ENCODE measurements at regions not wholly inside any gene's neighbourhood (a gene's known extent, or its start where the extent isn't known, plus 50 kb on each side); places are given as distances from the start of the nearest gene placed in this dataset.

GRCh38 chr5:23579566-23579965 lies 72.2 kb downstream of the PRDM9 start:
- in situ Hi-C loops (cut with MboI; ENCODE audit: low sequenced_read_pairs in 4 of 4) (no loop called here), intact Hi-C loops (cut with DNase I; ENCODE audit: low total_unique reads) (no loop called here)
- Histone ChIP-seq H3K36me3 (no peaks in the 10 kb centered on the region), H3K27ac (no peak overlapping the region), H3K9me3 (no peaks in the 10 kb centered on the region), H3K4me3 (no peak overlapping the region), H3K4me1 (no peaks in the 10 kb centered on the region), H3K27me3 (no peaks in the 10 kb centered on the region)
- TF ChIP-seq CTCF (IDR thresholded peaks at IDR 0.05 in 4 of 5, conservative IDR thresholded peaks at IDR 0.05 in 1 of 5) (no peak), POLR2A (IDR thresholded peaks at IDR 0.05) (no peak)
- no peak for ATAC-seq
- no peak for DNase-seq

- H3K9me3 ChIP-seq = no peaks in the 10 kb centered on the region
- no peak for ATAC-seq
- H3K4me3 ChIP-seq = no peak overlapping the region
- no peak for DNase-seq
- H3K36me3 ChIP-seq = no peaks in the 10 kb centered on the region
- intact Hi-C loops (cut with DNase I; ENCODE audit: low total_unique reads) = no loop called here
- in situ Hi-C loops (cut with MboI; ENCODE audit: low sequenced_read_pairs in 4 of 4) = no loop called here
- H3K27me3 ChIP-seq = no peaks in the 10 kb centered on the region
- H3K27ac ChIP-seq = no peak overlapping the region
- no peak for TF ChIP-seq CTCF (IDR thresholded peaks at IDR 0.05 in 4 of 5, conservative IDR thresholded peaks at IDR 0.05 in 1 of 5)
- TF ChIP-seq POLR2A (IDR thresholded peaks at IDR 0.05) = no peak
- H3K4me1 ChIP-seq = no peaks in the 10 kb centered on the region
Measured at GRCh38 chr5:23583081-23583480, 75.7 kb downstream of the PRDM9 start.

- Histone ChIP-seq H3K4me1 (no peaks in the 10 kb centered on the region), H3K27ac (no peak overlapping the region), H3K4me3 (no peak overlapping the region), H3K27me3 (no peaks in the 10 kb centered on the region), H3K36me3 (no peaks in the 10 kb centered on the region), H3K9me3 (no peaks in the 10 kb centered on the region)
- in situ Hi-C loops (cut with MboI; ENCODE audit: low sequenced_read_pairs in 4 of 4) = no loop called here
- no peak for ATAC-seq
- intact Hi-C loops (cut with DNase I; ENCODE audit: low total_unique reads) = no loop called here
- TF ChIP-seq CTCF (IDR thresholded peaks at IDR 0.05 in 4 of 5, conservative IDR thresholded peaks at IDR 0.05 in 1 of 5) (no peak), POLR2A (IDR thresholded peaks at IDR 0.05) (no peak)
- no peak for DNase-seq
Measured at GRCh38 chr5:23588841-23589326, 81.5 kb downstream of the PRDM9 start.

- intact Hi-C loops (cut with DNase I; ENCODE audit: low total_unique reads) = no loop called here
- Histone ChIP-seq H3K9me3 (no peaks in the 10 kb centered on the region), H3K4me3 (no peak overlapping the region), H3K27ac (no peak overlapping the region), H3K36me3 (no peaks in the 10 kb centered on the region), H3K27me3 (no peaks in the 10 kb centered on the region), H3K4me1 (no peaks in the 10 kb centered on the region)
- TF ChIP-seq POLR2A (IDR thresholded peaks at IDR 0.05) (no peak), CTCF (IDR thresholded peaks at IDR 0.05 in 4 of 5, conservative IDR thresholded peaks at IDR 0.05 in 1 of 5) (no peak)
- in situ Hi-C loops (cut with MboI; ENCODE audit: low sequenced_read_pairs in 4 of 4) = no loop called here
- no peak for DNase-seq
- no peak for ATAC-seq
Measured at GRCh38 chr5:23591250-23591649, 83.8 kb downstream of the PRDM9 start.

- Histone ChIP-seq H3K4me1 (no peaks in the 10 kb centered on the region), H3K36me3 (no peaks in the 10 kb centered on the region), H3K4me3 (no peak overlapping the region), H3K27ac (no peak overlapping the region), H3K9me3 (no peaks in the 10 kb centered on the region), H3K27me3 (no peaks in the 10 kb centered on the region)
- intact Hi-C loops (cut with DNase I; ENCODE audit: low total_unique reads) (no loop called here), in situ Hi-C loops (cut with MboI; ENCODE audit: low sequenced_read_pairs in 4 of 4) (no loop called here)
- TF ChIP-seq CTCF (IDR thresholded peaks at IDR 0.05 in 4 of 5, conservative IDR thresholded peaks at IDR 0.05 in 1 of 5) (no peak), POLR2A (IDR thresholded peaks at IDR 0.05) (no peak)
- DNase-seq (no peak), ATAC-seq (no peak)
Measured at GRCh38 chr5:23606927-23607326, 99.5 kb downstream of the PRDM9 start.
